ENCODE measurements at regions not wholly inside any gene's neighbourhood (a gene's known extent, or its start where the extent isn't known, plus 50 kb on each side); places are given as distances from the start of the nearest gene placed in this dataset.
"Not testable (repeated sequence)": the region's sequence is repeated elsewhere in the genome, so short reads cannot be mapped to it uniquely, and the experiment has no call there.

DNA sequence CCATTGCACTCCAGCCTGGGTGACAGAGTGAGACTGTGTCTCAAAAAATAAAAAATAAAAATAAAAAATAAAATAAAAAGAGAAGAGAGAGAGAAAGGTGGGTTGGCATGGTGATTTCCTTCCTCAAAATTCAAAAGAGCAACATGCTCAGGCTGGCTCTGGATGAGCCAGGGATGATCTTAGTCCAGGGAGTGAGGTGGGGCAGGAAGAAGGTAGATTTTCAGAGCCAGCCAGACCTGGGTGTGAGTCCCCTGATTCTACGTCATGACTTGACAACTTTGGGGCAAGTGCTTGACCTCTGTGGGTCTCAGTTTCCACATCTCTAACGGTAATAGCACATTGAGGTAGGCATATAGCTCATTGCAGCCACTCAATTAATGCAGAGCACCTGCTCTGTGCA lies 109.4 kb upstream of the CTBP2 start:
- DNase-seq (no peak), ATAC-seq (ENCODE audit: poor library complexity) (no peak)
- intact Hi-C loops (cut with DNase I), result no loop called here

DNA sequence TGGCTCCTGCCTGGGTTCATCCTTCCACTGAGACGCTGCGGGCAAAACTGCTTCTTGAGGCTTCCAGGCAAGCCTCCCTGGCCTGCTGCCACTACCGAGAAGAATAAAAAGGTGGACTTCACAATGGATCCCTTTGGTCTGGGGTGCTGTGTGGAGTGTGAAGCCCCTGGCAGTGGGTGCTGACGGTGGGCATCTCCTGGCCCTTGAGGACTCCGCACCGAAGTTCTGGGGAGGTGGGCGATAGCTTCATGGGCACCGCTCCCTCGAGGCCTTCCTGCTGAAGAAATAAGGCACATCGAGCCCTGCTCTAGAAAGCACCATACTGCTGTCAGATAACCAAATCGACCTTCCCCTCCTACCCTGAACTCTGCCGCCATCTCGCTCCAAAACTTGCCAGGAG lies 106.6 kb upstream of the CTBP2 start:
- intact Hi-C loops (cut with DNase I), result no loop called here
- DNase-seq, result no peak
- no peak for ATAC-seq (ENCODE audit: poor library complexity)

DNA sequence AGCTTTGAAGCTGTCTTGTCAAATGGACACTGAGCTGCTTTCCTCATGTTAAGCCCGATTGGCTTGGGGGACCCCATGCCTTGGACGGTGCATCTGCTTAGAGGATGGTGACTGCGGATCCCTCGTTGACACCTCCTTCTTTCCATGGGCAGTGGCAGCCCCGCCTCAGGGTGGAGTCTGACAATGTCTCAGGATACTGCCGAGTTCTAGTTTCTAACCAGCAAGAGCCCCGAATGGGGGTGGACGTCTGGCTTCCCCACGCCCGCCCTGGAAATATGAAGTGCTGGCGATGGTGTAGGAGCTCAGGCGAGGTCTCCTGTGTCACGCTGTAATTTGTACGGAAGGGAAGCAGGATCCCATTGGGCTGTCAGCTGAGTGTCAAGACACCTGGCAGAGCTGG lies 106.2 kb upstream of the CTBP2 start:
- DNase-seq (no peak), ATAC-seq (ENCODE audit: poor library complexity) (no peak)
- intact Hi-C loops (cut with DNase I), result no loop called here

DNA sequence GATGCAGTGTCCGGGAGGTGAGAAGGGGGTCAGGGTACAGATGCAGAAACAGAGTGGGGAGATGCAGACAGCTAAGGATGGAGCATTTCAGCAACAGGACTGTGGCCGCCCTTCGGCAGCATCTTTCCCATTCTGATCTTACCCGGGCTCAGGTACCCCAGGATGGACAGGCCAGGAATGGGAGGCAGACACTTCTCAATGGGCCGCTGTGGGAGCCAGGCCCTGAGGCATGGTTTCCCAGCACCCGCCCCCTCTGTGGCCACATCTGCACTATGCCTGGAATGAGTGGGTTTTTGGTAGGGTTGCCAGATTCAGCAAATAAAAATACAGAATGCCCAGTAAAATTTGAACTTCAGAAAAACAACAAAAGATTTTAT lies 105.2 kb upstream of the CTBP2 start:
- no peak for ATAC-seq (ENCODE audit: poor library complexity)
- no peak for DNase-seq
- intact Hi-C loops (cut with DNase I), result no loop called here

DNA sequence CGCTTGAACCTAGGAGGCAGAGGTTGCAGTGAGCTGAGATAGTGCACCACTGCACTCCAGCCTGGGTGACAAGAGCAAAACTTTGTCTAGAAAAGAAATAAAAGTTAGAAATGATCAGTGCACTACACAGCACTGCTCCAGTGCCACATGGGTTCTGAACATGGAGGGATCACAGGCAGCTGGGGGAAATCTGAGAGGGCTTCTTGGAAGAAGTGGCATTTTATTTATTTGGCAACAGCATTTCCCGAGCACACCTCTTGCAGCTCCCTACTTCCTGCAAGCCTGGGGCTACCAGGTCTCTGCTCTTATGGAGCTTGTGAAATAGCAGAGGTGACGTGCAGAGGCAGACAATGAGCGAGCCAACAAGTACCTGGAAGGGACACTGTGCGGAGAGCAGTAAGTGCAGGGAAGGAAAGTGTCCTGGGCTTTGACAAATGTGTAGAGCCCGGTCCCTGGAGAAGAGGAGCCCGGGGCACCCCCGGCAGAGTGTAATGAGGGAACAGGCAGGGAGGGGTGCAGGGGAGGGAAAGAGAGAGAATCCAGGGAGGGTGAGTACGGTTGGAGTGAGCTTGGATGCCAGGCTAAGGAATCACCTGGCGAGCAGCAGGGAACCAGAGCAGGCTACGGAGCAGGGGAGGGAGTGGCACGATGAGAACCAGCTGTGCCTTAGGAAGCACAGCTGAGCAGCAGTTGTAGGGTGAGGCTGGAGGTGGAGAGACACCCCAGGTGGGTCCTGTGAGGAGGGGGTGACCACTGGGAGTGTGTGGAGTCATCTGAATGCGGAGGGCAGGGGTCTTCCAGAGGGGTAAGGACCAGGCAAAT lies 104.6 kb upstream of the CTBP2 start:
- intact Hi-C loops (cut with DNase I), result no loop called here
- ATAC-seq (ENCODE audit: poor library complexity), result no peak
- no peak for DNase-seq

DNA sequence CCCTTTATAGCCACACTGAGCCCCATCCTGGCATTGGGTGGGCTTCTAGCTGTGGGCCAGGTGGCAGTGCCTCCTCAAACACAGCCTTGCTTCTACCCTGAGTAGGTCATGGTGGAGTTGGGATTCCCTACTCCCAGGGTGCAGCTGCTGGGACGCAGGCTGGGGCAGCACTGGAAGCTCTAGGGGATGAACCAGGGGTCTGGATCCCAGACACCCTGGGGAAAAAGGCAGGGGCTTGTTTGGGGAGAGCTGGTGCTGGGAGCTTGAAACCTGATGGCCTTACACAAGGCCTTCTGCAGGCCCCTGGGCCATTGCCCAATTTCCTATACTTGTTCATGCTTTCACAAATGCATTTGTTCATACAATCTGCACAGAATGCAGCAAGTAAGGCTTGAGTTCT lies 103.7 kb upstream of the CTBP2 start:
- intact Hi-C loops (cut with DNase I), result no loop called here
- ATAC-seq (ENCODE audit: poor library complexity), result no peak
- DNase-seq, result no peak

DNA sequence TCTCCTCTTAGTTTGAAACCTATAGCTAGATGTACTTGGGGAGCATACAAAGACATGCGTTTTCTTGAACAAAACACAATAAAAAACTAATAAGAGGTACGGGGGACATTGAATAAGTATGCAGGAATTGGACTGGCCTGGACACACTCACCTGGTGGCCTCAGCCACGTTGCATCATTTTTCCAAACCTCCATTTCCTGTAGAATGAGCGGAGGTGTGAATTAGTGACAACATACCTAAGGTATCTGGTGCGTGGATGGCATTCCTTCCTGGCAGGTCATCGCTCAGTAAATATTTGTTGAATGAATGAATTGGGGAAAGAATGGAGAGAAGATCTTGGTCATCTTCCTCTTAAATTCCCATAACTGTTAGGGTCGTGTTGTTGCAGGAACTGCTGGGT lies 103.2 kb upstream of the CTBP2 start:
- DNase-seq, result no peak
- ATAC-seq (ENCODE audit: poor library complexity), result no peak
- intact Hi-C loops (cut with DNase I), result no loop called here

DNA sequence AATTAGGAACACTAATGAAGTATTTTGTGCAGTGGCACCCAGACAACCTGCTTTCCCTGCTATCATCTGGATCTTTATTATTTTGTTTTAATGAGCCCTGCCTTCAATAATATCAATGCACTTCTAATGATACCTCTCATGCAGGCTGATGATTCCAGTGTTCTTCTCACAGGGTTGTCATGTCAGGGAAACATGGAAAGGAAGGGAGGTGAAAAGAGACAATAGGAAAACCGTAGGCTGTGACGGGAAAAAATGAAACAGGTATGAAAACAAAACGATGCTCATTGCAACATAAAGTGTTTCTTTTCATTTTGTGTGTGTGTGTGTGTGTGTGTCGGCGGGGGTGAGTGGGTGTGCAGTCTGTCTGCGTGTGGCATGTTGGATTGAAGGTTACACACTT lies 102.6 kb upstream of the CTBP2 start:
- no peak for ATAC-seq (ENCODE audit: poor library complexity)
- intact Hi-C loops (cut with DNase I), result no loop called here

DNA sequence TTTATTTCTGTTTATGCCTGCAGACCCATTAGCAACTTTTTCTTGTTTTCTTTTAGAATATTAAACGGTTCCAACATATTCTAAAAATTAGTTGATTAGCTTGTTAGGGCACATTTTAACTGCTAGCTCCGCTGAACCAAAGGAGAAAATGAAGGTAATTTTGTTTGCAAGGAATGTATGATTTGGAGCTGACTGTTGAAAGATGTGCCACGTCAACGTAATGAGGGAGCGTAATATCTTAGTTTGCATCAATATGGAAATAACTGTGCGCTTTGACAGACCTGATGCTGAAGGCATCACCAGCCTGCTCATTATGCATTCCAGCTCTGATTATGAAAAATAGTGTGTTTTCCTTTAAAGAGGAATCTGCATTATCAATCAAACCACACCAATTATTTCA lies 102.0 kb upstream of the CTBP2 start:
- intact Hi-C loops (cut with DNase I), result no loop called here
- DNase-seq (no peak), ATAC-seq (ENCODE audit: poor library complexity) (no peak)

More for the DNA sequence above, 102.6 kb upstream of the CTBP2 start:
- DNase-seq, result no peak

DNA sequence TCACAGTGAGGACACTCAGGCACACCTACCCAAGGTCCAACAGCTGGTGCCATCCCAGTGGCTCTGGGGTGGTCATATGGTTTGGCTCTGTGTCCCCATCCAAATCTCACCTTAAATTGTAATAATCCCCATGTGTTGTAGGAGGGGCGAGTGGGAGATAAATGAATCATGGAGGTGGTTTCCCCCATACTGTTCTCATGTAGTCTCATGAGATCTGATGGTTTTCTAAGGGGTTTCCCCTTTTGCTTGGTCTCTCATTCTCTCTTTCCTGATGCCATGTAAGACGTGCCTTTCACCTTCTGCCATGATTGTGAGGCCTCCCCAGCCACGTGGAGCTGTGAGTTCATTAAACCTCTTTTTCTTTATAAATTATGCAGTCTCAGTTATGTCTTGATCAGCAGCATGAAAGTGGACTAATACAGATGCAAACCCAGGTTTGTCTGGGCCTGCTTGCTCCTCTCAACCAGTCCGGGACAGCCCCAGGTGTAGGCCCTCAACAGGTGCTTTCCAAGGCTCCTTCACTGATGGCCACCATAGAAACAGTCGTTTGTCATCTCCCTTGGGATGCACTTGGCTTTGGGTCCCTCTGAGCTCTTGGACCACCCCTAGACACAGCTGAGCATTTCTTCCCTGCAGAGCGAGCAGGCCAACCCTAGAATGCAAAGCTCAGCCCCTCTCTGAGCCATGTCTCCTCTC lies 101.3 kb upstream of the CTBP2 start:
- DNase-seq, result no peak
- no peak for ATAC-seq (ENCODE audit: poor library complexity)
- intact Hi-C loops (cut with DNase I), result no loop called here

DNA sequence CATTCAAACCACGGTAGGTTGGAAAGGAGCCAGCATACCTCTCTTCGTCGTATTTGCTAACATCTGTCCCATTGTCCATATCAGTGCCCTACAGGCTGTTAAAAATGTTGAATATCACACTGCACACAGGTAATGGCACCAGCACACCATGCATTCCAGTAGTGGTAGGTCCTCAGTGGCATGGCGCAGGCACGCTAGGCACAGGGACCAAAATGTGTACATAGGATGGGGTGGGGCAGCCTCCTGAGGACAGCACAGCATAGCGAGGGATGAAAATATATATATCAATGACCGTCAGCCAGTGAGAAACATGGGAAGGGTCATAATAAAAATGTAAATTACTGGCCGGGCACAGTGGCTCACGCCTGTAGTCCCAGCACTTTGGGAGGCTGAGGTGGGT lies 99.9 kb upstream of the CTBP2 start:
- no peak for DNase-seq
- no peak for ATAC-seq (ENCODE audit: poor library complexity)

DNA sequence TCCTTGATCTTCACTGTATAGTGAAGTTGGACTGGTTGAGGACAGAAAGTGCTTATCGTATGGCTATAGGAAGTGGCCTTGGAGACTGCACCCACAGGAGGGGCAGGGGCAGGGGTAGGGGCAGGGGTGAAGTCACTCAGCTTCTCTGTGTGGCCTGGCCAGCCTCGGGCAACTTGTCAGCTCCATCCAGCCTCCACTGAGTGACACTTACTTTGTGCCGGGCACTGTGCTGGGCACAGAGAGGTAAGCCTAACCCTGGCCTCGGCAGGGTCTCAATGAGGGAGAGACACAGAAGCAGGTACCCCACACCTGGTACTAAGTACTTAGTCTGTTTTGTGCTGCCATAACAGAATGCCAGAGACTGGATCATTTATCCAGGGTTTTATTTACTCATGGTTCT lies 99.3 kb upstream of the CTBP2 start:
- DNase-seq (no peak), ATAC-seq (ENCODE audit: poor library complexity) (no peak)
- intact Hi-C loops (cut with DNase I), result no loop called here

More for the DNA sequence above, 99.9 kb upstream of the CTBP2 start:
- intact Hi-C loops (cut with DNase I), result no loop called here

DNA sequence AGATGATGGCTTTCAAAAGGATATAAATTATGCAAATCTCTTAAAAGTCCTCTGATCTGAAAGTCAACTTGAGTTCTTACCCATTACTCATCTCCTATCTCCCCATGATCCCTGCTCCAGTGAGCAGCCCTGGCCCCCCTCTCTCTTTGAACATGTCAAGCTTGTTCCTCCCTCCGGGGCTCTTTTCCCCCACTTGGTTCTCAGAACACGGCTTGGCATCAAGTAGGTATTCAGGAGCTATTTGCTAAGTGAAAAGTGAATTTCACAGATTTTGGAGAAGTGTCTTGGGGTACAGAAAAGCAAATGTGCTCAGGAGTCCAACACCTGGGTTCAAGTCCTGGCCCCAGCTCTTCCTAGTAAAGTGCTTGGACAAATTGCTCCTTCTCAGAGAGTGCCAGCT lies 98.3 kb upstream of the CTBP2 start:
- DNase-seq (no peak), ATAC-seq (ENCODE audit: poor library complexity) (no peak)
- intact Hi-C loops (cut with DNase I), result no loop called here

DNA sequence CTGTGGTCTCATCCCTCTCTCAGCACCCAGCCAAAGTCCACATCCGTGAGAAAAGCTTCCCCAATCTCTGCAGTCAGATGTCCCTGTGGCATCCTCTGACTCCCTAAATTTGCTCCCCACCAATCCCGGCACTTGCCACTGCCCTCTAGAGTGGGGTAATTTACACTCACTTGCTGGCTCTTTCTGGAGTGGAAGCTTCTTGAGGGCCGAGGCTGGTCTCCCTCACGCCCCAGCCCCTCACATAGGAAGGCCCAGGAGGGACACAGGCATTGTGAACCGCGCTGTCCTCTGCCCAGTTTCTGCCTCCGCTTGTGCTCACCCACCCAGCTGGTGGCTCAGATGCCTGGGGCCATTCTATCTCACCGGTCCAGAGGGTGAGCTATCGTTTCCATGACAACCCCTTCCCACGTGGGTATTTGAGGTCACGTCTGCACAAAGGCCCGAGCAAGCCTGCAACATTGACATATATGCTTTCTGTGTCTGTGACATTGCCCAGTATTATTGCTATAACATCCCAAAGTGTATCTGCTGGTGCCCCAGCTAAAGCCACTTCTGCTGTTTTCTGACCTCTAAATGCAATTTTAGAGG lies 97.3 kb upstream of the CTBP2 start:
- ATAC-seq (ENCODE audit: poor library complexity) (no peak), DNase-seq (no peak)
- intact Hi-C loops (cut with DNase I), result no loop called here

DNA sequence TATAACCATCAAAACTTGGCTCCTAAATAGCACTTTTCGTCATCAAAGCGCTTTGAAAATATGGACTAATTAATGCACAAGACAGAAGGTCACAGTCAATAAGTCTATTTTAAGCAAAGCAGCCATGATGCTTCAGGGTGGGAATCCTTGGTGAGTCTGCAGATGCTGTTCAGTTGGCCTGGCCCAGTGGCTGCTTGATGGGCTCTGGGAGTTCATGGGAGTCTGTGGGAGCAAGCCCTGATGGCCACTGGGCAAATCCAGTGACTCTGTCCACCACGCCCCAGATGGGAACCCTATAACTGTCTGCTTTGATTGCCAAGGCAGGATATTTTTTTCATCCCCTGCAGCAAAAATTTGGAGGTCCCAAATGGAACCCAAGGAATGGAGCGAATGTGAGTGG lies 95.7 kb upstream of the CTBP2 start:
- DNase-seq (no peak), ATAC-seq (ENCODE audit: poor library complexity) (no peak)
- intact Hi-C loops (cut with DNase I), result no loop called here

DNA sequence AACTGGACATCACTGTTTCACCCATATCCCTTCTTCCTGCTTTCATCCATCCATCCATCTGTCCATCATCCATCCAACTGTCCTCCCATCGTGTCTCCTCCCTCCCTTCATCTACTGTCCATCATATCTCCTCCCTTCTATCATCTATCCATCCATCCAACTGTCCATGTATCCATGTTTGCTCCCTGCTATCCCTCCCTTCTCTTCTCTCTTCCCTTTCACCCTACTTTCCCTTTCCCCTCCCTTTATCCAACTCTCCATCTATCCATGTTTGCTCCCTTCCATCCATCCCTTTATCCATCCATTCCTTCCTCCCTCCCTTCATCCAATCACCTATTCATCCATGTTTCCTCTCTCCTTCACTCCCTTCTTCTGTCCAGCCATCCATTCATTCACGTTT lies 92.6 kb upstream of the CTBP2 start:
- ATAC-seq (ENCODE audit: poor library complexity) (no peak), DNase-seq (no peak)
- intact Hi-C loops (cut with DNase I), result no loop called here

DNA sequence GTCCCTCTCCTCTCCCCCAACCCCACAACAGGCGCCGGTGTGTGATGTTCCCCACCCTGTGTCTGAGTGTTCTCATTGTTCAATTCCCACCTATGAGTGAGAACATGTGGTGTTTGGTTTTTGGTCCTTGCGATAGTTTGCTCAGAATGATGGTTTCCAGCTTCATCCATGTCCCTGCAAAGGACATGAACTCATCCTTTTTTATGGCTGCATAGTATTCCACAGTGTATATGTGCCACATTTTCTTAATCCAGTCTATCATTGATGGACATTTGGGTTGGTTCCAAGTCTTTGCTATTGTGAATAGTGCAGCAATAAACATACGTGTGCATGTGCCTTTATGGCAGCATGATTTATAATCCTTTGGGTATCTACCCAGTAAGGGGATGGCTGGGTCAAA lies 90.5 kb upstream of the CTBP2 start:
- DNase-seq; ATAC-seq (ENCODE audit: poor library complexity); intact Hi-C loops (cut with DNase I): not testable (repeated sequence)

DNA sequence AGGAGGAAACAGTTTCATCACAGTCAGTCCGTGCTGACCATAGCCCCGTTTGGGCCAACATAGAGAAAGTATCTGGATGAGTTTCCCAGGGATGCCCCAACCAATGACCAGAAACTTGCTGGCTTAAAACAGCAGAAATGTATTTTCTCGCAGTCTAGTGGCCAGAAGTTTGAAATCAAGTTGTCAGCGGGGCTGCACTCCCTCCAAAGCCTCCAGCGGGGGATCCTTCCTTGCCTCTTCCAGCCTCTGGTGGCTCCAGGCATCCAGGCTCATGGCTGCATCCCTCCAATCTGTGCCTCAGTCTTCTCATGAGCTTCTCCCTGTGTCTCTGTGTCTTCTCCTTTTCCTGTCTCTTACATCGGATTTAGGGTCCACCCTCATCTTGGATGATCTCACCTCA lies 89.6 kb upstream of the CTBP2 start:
- DNase-seq, result no peak
- ATAC-seq (ENCODE audit: poor library complexity), result no peak
- intact Hi-C loops (cut with DNase I), result no loop called here

DNA sequence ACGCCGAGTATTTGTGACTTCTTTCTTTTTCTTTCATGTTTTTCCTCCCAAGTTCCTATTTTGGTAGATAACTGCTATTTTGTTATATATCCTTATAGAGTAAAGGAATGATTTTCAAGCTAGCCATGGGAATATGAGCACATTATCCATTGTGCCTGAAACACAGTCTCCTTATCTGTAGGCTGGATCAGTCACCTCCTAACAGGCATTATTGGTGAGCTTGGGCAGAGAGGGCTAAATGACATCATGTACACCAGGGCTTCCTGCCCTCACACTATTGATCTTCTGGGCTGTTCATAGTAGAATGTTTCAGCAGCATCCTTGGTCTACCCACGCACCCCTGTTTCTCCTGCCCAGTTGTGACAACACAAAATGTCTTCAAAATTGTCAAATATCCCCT lies 88.1 kb upstream of the CTBP2 start:
- ATAC-seq (ENCODE audit: poor library complexity) (no peak), DNase-seq (no peak)
- intact Hi-C loops (cut with DNase I), result no loop called here

DNA sequence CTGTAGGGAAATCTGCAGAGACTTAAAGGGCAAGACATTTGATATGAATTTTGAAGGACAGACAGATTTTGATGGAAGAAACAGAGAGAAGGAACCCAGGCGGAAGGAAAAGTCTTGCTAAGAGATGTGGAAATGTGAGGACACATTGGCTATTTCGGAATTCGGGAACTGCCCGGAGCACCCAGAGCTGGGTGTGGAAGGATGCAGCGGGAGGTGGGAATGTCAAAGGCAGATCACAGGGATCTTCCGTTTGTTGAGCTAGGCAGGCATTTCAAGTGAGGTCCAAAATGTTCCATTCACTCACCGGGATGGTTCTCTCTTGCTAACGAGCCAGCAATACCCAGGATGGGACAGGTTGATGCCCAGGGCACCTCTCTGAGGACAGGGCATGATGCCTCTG lies 87.2 kb upstream of the CTBP2 start:
- intact Hi-C loops (cut with DNase I), result no loop called here
- no peak for DNase-seq
- no peak for ATAC-seq (ENCODE audit: poor library complexity)
